IPS-20b (cell line): ENCODE measurements at regions not wholly inside any gene's neighbourhood (a gene's known extent, or its start where the extent isn't known, plus 50 kb on each side); places are given as distances from the start of the nearest gene placed in this dataset.
"Not testable (repeated sequence)": the region's sequence is repeated elsewhere in the genome, so short reads cannot be mapped to it uniquely, and the experiment has no call there.

Source experiments
- H3K27ac ChIP-seq: one replicate; pipeline ENCODE4 v1.5.1; 2013; ENCODE audit warnings: low read length
- H3K27me3 ChIP-seq: 2 replicates; pipeline ENCODE4 v1.6.1; 2013; ENCODE audit warnings: mild to moderate bottlenecking, low read length, inconsistent platforms; ENCODE audit not compliant: insufficient read depth
- H3K36me3 ChIP-seq: 2 replicates; pipeline ENCODE4 v1.6.1; 2013; ENCODE audit warnings: low read depth, mild to moderate bottlenecking, inconsistent platforms, low read length, moderate library complexity; ENCODE audit not compliant: insufficient read depth
- H3K4me1 ChIP-seq: 2 replicates; pipeline ENCODE4 v1.6.1; 2013; ENCODE audit warnings: mild to moderate bottlenecking, control low read depth, inconsistent platforms, low read length, moderate library complexity; ENCODE audit not compliant: insufficient read depth
- H3K4me3 ChIP-seq: 2 replicates; pipeline ENCODE4 v1.5.1; 2013; ENCODE audit warnings: mild to moderate bottlenecking, low read length, inconsistent platforms
- H3K9ac ChIP-seq: 2 replicates; pipeline ENCODE4 v1.6.1; 2013; ENCODE audit warnings: low read depth, mild to moderate bottlenecking, inconsistent platforms, low read length, moderate library complexity
- H3K9me3 ChIP-seq: 2 replicates; pipeline ENCODE4 v1.6.1; 2013; ENCODE audit warnings: mild to moderate bottlenecking, low read depth, low read length, inconsistent platforms; ENCODE audit not compliant: insufficient read depth

GRCh38 chr5:172524573-172525021, 70.3 kb upstream of the SH3PXD2B start:
- Histone ChIP-seq H3K9ac (no peak overlapping the region), H3K4me3 (no peak overlapping the region), H3K36me3 (no peaks in the 10 kb centered on the region), H3K9me3 (peaks cover 8% of the 10 kb centered on the region), H3K4me1 (no peaks in the 10 kb centered on the region), H3K27me3 (no peaks in the 10 kb centered on the region), H3K27ac (no peak overlapping the region)

GRCh38 chr5:172523146-172523745, 68.9 kb upstream of the SH3PXD2B start:
- H3K9ac ChIP-seq = no peak overlapping the region
- H3K4me1 ChIP-seq = no peaks in the 10 kb centered on the region
- H3K4me3 ChIP-seq = no peak overlapping the region
- peaks cover 8% of the 10 kb centered on the region for H3K9me3 ChIP-seq
- no peaks in the 10 kb centered on the region for H3K36me3 ChIP-seq
- H3K27ac ChIP-seq = no peak overlapping the region
- no peaks in the 10 kb centered on the region for H3K27me3 ChIP-seq

- Histone ChIP-seq H3K4me3 (no peak overlapping the region), H3K27me3 (no peaks in the 10 kb centered on the region), H3K9me3 (peaks cover 8% of the 10 kb centered on the region), H3K27ac (no peak overlapping the region), H3K9ac (no peak overlapping the region), H3K36me3 (no peaks in the 10 kb centered on the region), H3K4me1 (no peaks in the 10 kb centered on the region)
Measured at GRCh38 chr5:172521338-172521932, 67.1 kb upstream of the SH3PXD2B start.

DNA sequence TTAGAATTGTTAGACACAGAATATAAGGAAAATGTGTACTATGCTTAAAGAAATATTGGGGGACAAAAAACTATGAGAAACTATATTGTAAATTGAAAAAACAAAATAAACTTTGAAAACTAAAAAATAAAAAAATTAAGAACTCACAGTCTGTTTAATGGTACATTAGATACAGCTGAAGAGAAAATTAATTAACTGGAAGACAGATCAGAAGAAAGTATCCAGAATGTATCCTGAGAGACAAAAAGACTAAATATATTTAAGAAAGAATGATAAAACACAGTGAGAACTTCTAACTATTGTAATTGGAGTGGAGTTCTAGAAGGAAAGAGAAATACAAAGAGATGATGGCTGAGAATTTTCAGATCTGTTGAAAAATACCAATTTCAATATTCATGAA, 57.6 kb upstream of the SH3PXD2B start:
- H3K9me3 ChIP-seq = peaks cover 20% of the 10 kb centered on the region; the same call in 1 of the 2 replicates
- no peaks in the 10 kb centered on the region for H3K4me1 ChIP-seq
- no peak overlapping the region for H3K4me3 ChIP-seq
- no peaks in the 10 kb centered on the region for H3K36me3 ChIP-seq
- H3K27ac ChIP-seq = no peak overlapping the region
- no peak overlapping the region for H3K9ac ChIP-seq
- H3K27me3 ChIP-seq = peaks cover 7% of the 10 kb centered on the region; the same call in 1 of the 2 replicates

- Histone ChIP-seq H3K36me3 (no peaks in the 10 kb centered on the region), H3K9me3 (peaks cover 20% of the 10 kb centered on the region; the same call in 1 of the 2 replicates), H3K9ac (no peak overlapping the region), H3K4me1 (no peaks in the 10 kb centered on the region), H3K27ac (no peak overlapping the region), H3K4me3 (no peak overlapping the region), H3K27me3 (peaks cover 7% of the 10 kb centered on the region; the same call in 1 of the 2 replicates)
Measured at GRCh38 chr5:172509405-172509781, 55.1 kb upstream of the SH3PXD2B start.

- no peaks in the 10 kb centered on the region for H3K36me3 ChIP-seq
- H3K27me3 ChIP-seq = peaks cover 7% of the 10 kb centered on the region; the same call in 1 of the 2 replicates
- H3K9me3 ChIP-seq = peaks cover 20% of the 10 kb centered on the region; the same call in 1 of the 2 replicates
- H3K27ac ChIP-seq = no peak overlapping the region
- H3K4me3 ChIP-seq = no peak overlapping the region
- H3K9ac ChIP-seq = no peak overlapping the region
- H3K4me1 ChIP-seq = no peaks in the 10 kb centered on the region
Measured at GRCh38 chr5:172508471-172509404, 54.4 kb upstream of the SH3PXD2B start.

DNA sequence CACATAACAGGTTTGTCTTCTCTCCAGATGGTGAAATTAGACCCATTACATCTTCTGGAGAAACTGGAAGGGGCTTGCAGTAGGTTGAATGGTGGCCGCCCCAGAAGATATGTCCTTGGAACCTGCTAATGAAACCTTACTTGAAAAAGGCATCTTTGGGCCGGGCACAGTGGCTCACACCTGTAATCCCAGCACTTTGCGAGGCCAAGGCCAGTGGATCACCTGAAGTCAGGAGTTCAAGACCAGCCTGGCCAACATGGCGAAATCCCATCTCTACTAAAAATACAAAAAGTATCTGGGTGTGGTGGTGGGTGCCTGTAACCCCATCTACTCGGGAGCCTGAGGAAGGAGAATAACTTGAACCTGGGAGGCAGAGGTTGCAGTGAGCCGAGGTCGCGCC, 53.2 kb upstream of the SH3PXD2B start:
- not testable (repeated sequence) for H3K36me3 ChIP-seq, H3K27ac ChIP-seq, H3K4me1 ChIP-seq, H3K4me3 ChIP-seq, H3K27me3 ChIP-seq, H3K9ac ChIP-seq
- peaks cover 15% of the 10 kb centered on the region; the same call in 1 of the 2 replicates for H3K9me3 ChIP-seq

- peaks cover 10% of the 10 kb centered on the region; the same call in 1 of the 2 replicates for H3K9me3 ChIP-seq
- H3K36me3 ChIP-seq = no peaks in the 10 kb centered on the region
- no peaks in the 10 kb centered on the region for H3K4me1 ChIP-seq
- H3K27ac ChIP-seq = no peak overlapping the region
- peaks cover 7% of the 10 kb centered on the region; the same call in 1 of the 2 replicates for H3K27me3 ChIP-seq
- H3K4me3 ChIP-seq = no peak overlapping the region
- H3K9ac ChIP-seq = no peak overlapping the region
Measured at GRCh38 chr5:172506921-172507320, 52.6 kb upstream of the SH3PXD2B start.

- H3K4me3 ChIP-seq = no peak overlapping the region
Measured at GRCh38 chr5:172506251-172506650, 51.9 kb upstream of the SH3PXD2B start.

GRCh38 chr5:172505845-172506244, 51.5 kb upstream of the SH3PXD2B start:
- Histone ChIP-seq H3K27me3 (peaks cover 7% of the 10 kb centered on the region; the same call in 1 of the 2 replicates), H3K9ac (no peak overlapping the region), H3K36me3 (no peaks in the 10 kb centered on the region), H3K9me3 (no peaks in the 10 kb centered on the region), H3K4me3 (no peak overlapping the region), H3K4me1 (no peaks in the 10 kb centered on the region), H3K27ac (no peak overlapping the region)

More at GRCh38 chr5:172506251-172506650, 51.9 kb upstream of the SH3PXD2B start:
- Histone ChIP-seq H3K9ac (no peak overlapping the region), H3K27me3 (peaks cover 7% of the 10 kb centered on the region; the same call in 1 of the 2 replicates), H3K9me3 (0 out of 2 replicates have a peak, but pooled peaks cover 4% of the 10 kb centered on the region), H3K4me1 (no peaks in the 10 kb centered on the region), H3K36me3 (no peaks in the 10 kb centered on the region), H3K27ac (no peak overlapping the region)

GRCh38 chr5:172505403-172505759, 51.1 kb upstream of the SH3PXD2B start:
- Histone ChIP-seq H3K27ac (no peak overlapping the region), H3K4me3 (no peak overlapping the region), H3K9me3 (no peaks in the 10 kb centered on the region), H3K9ac (no peak overlapping the region), H3K36me3 (no peaks in the 10 kb centered on the region), H3K4me1 (no peaks in the 10 kb centered on the region), H3K27me3 (peaks cover 7% of the 10 kb centered on the region; the same call in 1 of the 2 replicates)
